GM18499 (cell line): ENCODE measurements at regions not wholly inside any gene's neighbourhood (a gene's known extent, or its start where the extent isn't known, plus 50 kb on each side); places are given as distances from the start of the nearest gene placed in this dataset.

Source experiments
- ATAC-seq: cut with Tn5 transposase; IDR thresholded peaks from one replicate; pipeline ENCODE4 v1.9.1; 2021; ENCODE audit warnings: moderate number of reproducible peaks; ENCODE audit not compliant: insufficient read depth, unreplicated experiment

DNA sequence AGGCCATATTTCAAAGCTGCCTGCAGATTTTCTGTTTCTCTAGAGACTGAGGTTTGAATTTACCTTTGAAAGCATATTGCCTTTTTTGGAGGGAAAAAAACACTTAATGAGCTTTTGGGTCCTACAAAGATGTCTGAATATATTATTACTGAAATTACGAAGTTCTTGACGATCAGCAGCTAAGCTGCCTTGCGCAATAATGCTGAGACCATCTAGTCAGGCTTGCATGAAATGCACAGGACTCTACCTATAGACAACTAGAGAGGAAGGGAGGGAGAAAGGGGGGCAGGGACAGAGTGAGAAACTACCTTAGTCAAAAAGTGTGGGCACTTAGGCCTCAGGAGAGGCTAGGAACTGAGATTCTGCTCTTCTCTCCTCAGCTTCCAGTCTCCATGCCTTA, 175.9 kb upstream of the KIF2A start:
- no peak for ATAC-seq

DNA sequence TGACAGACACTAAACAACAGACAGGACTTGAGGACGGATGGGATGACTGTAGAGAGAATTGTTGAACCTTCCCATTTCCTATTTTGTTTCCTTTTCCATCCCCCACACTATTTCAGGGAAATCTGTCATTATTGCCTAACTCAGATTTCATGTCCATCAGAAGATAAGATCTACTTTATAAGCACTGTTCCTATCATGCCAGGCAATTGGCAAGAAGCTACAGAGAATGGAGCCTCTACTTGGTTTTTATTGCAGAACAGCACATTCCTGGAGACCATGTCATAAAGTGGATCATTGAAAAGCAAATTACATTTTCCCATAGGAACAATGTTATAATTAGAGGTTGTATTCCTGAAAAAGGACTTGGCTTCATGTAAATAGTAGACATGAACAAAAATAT, 173.7 kb upstream of the KIF2A start:
- no peak for ATAC-seq

DNA sequence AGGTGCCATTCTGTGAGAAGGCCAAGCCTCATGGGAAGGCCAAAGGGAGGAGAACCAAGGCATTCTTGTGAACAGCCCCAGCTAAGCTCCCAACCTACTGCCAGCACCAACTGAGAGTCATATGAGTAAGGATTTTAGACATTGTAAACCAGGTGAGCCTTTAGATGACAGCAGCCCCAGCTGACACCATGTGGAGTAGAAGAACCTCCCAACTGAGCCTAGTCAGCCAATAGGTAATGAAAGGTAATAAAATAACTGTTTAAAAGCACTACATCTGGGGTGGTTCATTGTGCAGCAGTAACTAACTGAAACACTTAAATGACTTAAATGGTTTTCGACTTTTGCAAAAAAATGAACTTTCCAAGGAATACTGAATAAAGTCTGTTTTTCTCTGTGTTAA, 172.6 kb upstream of the KIF2A start:
- ATAC-seq, result no peak

DNA sequence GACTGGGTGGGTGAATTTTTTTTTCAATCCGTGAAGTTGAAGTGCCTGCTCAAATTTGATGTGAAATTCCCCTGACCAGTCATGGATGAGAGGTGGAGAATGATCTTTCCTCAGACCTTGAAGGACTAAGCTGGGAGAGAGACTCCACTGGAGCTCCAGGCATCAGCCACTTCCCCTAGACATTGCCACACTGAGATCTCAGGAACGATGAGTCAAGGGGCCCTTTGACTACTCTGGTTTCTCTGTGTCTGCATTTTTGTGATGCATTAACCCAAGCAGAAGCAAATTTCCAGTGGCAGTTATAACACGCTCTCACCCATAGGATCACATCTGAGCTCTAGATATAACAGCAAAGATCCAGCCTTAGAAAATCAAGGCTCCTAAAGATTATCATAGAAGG, 171.2 kb upstream of the KIF2A start:
- ATAC-seq, result no peak

DNA sequence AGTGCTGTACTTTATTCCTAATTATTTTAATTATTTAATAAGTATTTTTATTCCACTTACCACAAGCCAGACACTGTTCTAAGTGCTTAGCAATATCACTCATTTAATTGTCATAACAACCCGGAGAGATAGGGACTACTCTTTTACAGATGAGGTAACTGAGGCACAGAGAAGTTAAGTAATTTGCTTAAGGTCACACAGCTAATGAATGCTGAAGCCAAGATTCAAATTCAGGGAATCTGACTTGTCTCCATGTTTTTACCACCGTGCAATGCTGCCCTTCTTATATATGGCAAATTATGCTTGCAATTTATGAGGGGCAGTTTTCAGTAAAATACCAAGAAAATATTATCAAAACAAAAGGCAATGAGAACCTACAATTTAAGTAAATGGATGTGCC, 168.4 kb upstream of the KIF2A start:
- ATAC-seq, result no peak

DNA sequence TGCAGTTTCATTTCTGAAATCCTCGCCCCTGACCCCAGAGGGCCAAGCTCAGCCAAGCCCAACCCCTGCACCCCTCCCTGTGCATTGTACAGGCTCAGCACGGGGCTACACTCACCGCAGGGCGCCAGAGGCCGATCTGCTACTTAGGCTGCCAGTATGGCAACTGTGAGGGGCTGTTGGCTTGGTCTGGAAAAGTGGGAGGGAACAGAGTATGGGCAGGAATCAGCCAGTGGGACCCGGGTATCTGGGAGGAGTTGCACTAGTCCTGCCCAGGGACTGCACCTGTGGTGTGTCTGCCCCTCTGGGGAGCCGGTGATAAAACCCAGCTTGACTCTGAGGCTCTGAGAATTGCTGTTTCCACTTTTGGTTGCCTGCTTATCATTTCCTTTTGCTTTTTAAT, 167.4 kb upstream of the KIF2A start:
- no peak for ATAC-seq

DNA sequence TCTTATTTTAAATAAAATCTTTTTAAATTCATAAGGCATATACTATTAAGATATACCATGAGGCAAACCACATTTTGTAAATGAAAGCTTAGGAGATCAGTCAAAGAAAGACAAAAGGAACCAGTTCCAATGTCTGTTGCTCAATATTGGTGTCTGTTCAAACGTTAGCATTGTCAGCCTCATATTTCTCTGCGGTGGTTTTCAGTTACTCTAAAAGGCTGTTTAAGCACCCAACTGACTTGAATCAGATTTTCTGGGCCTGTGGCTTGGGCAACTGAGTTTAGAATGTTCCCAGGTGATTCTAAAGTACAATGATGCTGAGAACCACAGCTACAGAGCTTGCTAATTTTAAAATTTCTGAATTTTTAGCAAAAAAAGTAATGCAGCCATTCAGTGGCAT, 166.3 kb upstream of the KIF2A start:
- no peak for ATAC-seq

DNA sequence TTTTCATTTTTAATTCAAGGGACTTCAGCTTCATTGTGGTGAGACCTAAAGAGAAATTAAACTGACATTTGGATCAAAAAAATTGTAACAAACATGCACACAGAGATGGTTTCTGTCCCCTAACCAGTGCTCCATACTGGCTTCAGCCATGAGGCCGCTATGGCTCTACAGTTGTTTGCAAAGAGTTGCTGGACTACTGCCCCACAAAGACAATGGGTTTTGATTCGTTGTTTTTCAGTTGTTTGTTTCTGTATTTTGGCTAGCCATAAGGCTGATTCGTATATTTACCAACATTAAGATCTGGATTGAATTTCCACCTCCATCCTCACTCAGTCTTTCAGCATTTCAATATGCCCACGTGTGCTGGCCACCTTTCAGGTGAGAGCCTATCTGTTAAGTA, 163.7 kb upstream of the KIF2A start:
- no peak for ATAC-seq

DNA sequence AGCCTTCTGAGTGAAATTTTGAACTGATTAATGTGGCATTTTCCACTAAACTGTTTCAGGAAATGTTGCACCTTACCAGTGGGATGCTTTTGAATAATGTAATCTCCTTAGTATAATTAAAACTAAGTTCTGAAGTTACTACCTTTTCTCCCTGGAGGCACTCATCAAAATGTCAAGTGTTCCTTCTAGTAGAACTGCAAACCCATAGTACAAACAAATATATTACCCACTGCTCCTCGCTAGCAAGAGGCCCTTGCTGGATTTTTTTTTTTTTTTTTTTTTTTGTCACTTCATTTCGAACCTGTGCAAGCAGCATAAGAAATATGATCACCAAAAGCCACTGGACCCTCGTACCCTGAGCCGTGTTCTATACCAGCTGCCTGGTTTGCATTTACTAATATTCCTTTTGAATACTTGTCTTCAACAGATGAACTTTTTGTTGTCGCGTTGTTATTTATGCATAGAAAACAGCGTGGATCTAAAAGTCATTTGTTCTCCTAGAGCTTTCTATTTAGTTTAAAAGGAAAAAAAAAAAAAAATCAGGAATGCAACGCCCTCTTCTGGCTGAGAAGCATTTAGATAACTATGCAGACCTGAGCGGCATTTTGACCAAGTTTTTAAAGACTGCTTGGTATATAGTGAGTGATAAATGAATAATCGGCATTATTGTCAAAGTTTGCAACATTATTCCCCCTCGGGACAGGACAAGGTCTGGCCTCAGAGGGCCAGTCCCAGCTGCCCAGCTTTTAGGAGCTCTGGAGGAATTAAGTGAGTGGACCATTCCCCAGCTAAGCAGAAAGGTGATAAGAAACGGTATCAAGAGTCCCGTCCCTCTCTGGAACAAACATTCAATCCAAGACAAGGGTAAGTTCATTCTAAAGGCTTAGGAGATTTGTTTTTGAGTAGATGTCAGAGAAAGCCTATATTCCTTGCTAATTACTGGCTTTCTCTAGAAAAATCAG, 162.5 kb upstream of the KIF2A start:
- ATAC-seq, result no peak

DNA sequence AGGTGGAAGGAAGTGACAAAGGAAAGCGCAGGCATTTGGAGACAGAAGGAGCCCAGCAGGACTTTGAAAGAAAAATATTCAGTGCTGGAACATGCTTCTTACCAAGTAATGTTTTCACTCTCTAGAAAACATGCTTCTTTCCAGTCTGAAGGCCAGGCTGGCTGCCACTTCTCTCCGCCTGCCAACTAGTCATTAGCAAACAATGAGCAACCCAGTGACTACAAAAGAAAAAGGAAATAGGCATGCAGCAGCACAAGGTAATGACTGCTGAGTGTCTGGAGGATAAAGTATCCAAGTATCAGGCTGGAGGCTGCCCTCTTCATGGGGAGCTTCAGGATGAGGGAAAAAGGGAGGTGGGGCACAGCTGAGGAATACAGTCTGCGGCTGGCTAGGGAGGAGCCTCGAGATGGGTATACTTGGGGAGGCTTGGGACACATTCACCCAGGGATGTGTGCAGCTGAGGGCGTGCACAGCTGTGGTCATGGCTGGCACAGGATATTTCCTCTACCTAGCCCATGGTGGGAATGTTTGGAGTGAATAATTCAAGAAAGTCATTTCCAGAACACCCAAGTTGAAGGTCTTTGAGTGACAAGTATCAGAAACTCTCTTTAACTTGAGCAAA, 161.5 kb upstream of the KIF2A start:
- no peak for ATAC-seq

DNA sequence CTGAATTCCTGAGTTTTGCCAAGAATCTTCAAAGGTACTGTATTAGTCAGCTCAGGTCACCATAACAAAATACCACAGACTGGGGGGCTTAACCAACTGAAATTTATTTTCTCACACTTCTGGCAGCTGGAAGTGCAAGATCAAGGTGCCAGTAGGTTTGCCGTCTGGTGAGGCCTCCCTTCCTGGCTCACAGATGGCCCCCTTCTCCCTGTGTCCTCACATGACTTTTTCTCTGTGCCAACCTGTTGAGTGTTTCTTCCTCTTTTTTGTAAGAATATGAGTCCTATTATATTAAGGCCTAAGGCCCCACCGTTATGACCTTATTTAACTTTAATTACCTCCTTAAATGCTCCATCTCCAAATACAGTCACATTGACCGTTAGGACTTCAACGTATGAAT, 156.1 kb upstream of the KIF2A start:
- ATAC-seq, result no peak

DNA sequence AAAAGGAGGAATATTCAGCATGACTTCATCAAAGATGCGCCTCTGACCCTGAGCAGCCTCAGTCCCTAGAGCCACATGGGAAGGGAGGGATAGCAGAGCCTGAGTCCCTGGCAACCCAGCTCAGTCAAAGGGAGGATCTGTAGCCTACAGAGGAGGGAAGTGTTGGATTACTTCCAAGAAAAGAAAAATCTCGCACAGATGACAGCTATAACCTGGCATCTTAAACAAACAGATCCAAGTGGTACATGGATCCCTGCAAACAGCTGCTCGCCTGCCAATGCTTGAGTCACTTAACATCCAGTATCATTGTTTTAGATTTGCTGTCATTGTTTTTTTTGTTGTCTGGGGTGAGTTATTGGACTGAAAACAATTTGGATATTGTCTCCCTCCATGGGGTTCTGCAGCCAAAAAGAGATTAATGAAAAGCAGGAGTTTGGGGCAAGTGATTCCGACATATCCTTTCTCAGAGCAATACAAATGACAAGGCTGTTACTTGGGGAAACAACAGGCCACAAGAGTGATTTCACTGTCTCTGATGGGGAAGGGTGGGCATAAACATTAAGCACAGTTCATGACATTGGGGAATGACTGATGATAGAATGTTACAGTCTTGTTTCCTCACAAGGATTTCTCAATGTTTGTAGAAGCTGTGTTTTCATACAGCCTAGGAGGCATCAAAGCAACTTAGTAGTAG, 153.5 kb upstream of the KIF2A start:
- no peak for ATAC-seq

DNA sequence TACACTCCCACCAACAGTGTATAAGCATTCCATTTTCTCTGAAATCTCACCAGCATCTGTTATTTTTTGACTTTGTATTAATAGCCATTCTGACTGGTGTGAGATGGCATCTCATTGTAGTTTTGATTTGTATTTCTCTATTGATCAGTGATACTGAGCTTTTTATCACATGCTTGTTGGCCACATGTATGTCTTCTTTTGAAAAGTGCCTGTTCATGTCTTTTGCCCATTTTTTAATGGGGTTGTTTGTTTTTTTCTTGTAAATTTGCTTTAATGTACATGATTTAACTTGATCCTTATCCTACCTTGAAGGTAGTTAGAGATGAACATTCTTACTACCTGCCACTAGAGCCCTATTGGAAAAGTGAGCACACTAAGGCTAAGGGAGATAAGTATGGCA, 151.2 kb upstream of the KIF2A start:
- ATAC-seq, result no peak

DNA sequence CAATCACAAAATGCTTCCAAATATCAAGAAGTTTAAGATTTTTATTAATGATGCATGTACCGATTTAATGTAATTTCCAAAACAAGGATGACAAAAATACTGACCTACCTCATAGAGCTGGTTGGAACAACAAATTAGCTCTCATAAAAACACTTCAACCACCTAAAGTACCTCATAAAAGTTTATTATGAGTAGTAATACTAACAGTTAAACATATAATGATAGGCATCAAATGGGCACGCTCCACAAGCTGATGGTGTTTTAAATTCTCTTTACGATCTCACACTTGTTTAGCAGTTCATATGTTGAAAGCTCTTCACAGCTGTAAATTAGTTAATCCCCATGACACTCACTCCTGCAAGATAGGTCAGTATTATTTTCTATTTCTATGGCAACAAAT, 150.0 kb upstream of the KIF2A start:
- no peak for ATAC-seq

DNA sequence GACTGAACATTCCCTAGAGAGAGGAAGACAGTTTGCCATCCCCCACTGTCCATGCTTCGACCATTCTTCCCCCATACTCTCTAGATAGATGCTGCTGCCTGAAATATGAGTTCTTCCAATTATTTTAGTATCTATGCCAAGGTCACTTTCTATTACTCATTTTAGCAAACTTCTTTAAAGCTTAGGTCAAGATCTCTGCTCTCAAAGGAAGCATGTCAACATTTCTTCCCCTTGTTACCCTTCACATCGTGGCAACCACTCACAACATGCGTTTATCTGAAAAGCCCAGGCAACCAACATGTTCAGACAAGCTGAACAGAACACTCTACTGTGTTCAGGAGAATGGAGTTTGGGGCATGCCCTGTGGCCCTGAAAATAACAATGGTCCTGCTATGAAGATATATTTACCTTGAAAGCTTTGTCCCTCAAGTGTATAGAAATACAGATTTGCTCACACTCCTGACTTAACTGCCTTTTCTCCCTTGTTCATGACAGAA, 138.4 kb upstream of the KIF2A start:
- ATAC-seq, result no peak

DNA sequence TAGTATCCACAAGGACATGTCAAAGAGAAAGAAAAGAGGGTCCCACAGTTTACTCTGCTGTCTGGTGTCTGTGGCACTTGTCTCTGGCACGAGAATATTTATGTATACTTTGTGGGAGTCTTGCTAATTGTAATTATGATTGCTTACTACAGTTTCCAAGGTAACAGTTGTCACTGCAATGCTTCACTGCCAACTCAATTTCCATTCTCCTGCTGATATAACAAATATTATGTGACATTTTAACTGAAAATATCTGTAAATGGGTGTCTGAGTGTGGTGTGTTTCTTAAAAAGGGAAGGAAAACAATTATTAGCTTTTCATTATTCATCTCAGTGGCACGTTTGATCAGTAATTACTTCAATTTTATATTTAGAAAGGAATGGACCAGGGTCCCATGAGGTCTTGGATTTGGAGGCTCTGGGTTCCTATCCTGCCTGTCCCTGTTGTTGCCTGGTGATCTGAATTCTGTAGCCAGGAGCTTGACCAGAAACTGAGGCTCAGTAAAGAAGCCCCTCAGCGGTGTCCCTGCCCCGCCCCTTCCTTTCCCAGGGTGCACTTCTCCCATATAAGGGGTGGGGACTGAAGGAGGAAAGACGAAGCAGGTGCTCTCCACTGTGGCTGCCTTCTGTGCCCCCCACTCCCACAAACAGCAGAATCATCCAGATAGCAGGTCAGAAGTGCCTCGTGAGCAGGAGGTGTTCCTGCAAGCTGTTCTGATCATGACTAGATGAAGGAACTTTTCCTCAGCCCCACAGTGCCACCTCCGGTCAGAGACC, 137.3 kb upstream of the KIF2A start:
- ATAC-seq, result no peak

DNA sequence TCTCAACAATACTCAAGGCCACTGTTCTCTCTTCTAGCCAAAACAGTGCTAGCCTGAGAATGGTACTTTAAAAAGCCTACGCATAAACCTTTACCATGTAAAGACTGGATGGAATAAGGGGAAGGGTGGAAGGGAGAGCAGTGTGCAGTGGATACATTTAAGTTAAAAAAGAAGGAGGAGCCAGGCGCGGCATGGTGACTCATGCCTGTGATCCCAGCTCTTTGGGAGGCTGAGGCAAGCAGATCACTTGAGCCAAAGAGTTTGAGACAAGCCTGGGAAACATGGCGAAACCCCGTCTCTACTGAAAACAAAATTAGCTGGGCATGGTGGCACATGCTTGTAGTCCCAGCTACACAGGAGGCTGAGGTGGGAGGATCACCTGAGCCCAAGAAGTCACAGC, 127.7 kb upstream of the KIF2A start:
- no peak for ATAC-seq

DNA sequence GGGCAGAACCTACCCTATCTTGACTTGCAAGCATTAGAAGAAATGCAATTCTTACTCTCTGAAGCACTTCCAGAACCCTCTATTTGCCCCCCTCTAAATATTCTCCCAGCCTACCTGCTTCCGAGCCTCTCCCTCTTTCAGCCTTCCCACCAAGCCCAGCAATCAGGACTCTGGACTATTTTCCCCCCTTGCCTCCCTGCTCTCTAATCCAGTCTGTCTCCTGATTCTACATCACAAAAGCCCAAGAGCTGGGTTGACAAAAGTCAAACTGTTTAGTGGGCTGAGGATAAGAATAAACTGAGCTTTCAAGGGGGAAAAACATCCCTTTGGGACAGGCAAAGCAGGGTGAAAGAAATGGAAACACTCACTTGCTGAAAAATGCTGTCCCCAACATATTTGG, 123.2 kb upstream of the KIF2A start:
- ATAC-seq, result no peak

DNA sequence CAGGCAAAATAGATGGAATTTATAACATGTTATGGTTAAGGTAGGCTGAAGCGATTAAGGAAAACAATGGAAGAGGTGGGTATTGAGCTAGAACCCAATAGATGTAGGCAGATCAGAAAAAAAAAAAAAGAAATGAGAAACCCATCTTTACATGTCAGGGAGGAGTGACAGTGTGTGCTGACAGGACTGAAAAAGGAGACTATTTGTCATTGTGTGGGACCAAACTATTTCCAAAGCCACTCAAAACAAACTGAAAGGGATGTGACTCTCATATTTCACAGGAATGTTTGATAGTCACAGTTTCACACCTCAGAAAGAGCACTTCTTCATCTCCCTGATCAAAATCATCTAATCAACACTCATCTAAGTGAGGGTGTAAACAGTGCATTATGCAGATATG, 122.3 kb upstream of the KIF2A start:
- ATAC-seq, result no peak

DNA sequence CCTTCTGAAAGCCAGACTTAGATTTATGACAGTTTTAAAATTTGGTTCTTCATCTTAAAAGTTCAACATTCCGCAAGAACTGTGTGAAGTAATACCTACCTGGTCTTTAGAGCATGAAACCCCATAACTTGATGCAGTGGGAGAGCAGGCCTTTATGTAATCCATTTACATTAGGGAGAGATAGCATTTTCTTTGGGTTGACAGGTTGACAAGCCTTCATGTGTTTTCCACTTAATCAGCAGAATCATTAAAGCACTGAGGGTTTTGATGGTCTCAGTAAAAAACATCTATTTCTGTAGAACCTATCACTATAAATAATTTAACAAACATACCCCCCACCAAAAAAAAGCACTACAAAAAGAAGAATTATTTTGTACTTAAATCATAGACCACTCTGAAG, 121.6 kb upstream of the KIF2A start:
- no peak for ATAC-seq
